ENCODE measurements at regions not wholly inside any gene's neighbourhood (a gene's known extent, or its start where the extent isn't known, plus 50 kb on each side); places are given as distances from the start of the nearest gene placed in this dataset.

- in situ Hi-C loops (cut with HindIII; ENCODE audit: low pct_unique_long_range_greater_than_20kb, low sequenced_read_pairs): no loop called here
Observed at GRCh38 chr16:8380311-8380710, 210.0 kb downstream of the TMEM114 start.

GRCh38 chr16:8377864-8378263 is 212.4 kb downstream of the TMEM114 start:
- in situ Hi-C loops (cut with HindIII; ENCODE audit: low pct_unique_long_range_greater_than_20kb, low sequenced_read_pairs): no loop called here
- TF ChIP-seq JUND (IDR thresholded peaks at IDR 0.05; ENCODE audit: low read depth): no peak
- DNase-seq (ENCODE audit: low read depth in 1 of 2, low spot score in 1 of 2): no peak

More at GRCh38 chr16:8380311-8380710, 210.0 kb downstream of the TMEM114 start:
- no peak for TF ChIP-seq JUND (IDR thresholded peaks at IDR 0.05; ENCODE audit: low read depth)
- DNase-seq (ENCODE audit: low read depth in 1 of 2, low spot score in 1 of 2): no peak

- no peak for DNase-seq (ENCODE audit: low read depth in 1 of 2, low spot score in 1 of 2)
Observed at GRCh38 chr16:8376858-8377257, 213.5 kb downstream of the TMEM114 start.

GRCh38 chr16:8376430-8376829 is 213.9 kb downstream of the TMEM114 start:
- no peak for TF ChIP-seq JUND (IDR thresholded peaks at IDR 0.05; ENCODE audit: low read depth)
- in situ Hi-C loops (cut with HindIII; ENCODE audit: low pct_unique_long_range_greater_than_20kb, low sequenced_read_pairs): no loop called here
- no peak for DNase-seq (ENCODE audit: low read depth in 1 of 2, low spot score in 1 of 2)

More at GRCh38 chr16:8376858-8377257, 213.5 kb downstream of the TMEM114 start:
- no peak for TF ChIP-seq JUND (IDR thresholded peaks at IDR 0.05; ENCODE audit: low read depth)
- in situ Hi-C loops (cut with HindIII; ENCODE audit: low pct_unique_long_range_greater_than_20kb, low sequenced_read_pairs): no loop called here

GRCh38 chr16:8375232-8375587 is 215.1 kb downstream of the TMEM114 start:
- in situ Hi-C loops (cut with HindIII; ENCODE audit: low pct_unique_long_range_greater_than_20kb, low sequenced_read_pairs): no loop called here
- no peak for DNase-seq (ENCODE audit: low read depth in 1 of 2, low spot score in 1 of 2)
- no peak for TF ChIP-seq JUND (IDR thresholded peaks at IDR 0.05; ENCODE audit: low read depth)

- DNase-seq (ENCODE audit: low read depth in 1 of 2, low spot score in 1 of 2): no peak
- in situ Hi-C loops (cut with HindIII; ENCODE audit: low pct_unique_long_range_greater_than_20kb, low sequenced_read_pairs): no loop called here
- no peak for TF ChIP-seq JUND (IDR thresholded peaks at IDR 0.05; ENCODE audit: low read depth)
Observed at GRCh38 chr16:8374586-8375231, 215.6 kb downstream of the TMEM114 start.

- no peak for DNase-seq (ENCODE audit: low read depth in 1 of 2, low spot score in 1 of 2)
- TF ChIP-seq JUND (IDR thresholded peaks at IDR 0.05; ENCODE audit: low read depth): no peak
- in situ Hi-C loops (cut with HindIII; ENCODE audit: low pct_unique_long_range_greater_than_20kb, low sequenced_read_pairs): no loop called here
Observed at GRCh38 chr16:8373676-8374431, 216.5 kb downstream of the TMEM114 start.

GRCh38 chr16:8372141-8372540 is 218.2 kb downstream of the TMEM114 start:
- TF ChIP-seq JUND (IDR thresholded peaks at IDR 0.05; ENCODE audit: low read depth): no peak
- no peak for DNase-seq (ENCODE audit: low read depth in 1 of 2, low spot score in 1 of 2)
- in situ Hi-C loops (cut with HindIII; ENCODE audit: low pct_unique_long_range_greater_than_20kb, low sequenced_read_pairs): no loop called here

GRCh38 chr16:8370374-8371270 is 219.7 kb downstream of the TMEM114 start:
- no peak for TF ChIP-seq JUND (IDR thresholded peaks at IDR 0.05; ENCODE audit: low read depth)
- in situ Hi-C loops (cut with HindIII; ENCODE audit: low pct_unique_long_range_greater_than_20kb, low sequenced_read_pairs): no loop called here
- DNase-seq (ENCODE audit: low read depth in 1 of 2, low spot score in 1 of 2): no peak

- no peak for TF ChIP-seq JUND (IDR thresholded peaks at IDR 0.05; ENCODE audit: low read depth)
- DNase-seq (ENCODE audit: low read depth in 1 of 2, low spot score in 1 of 2): no peak
- in situ Hi-C loops (cut with HindIII; ENCODE audit: low pct_unique_long_range_greater_than_20kb, low sequenced_read_pairs): no loop called here
Observed at GRCh38 chr16:8358937-8359336, 231.4 kb downstream of the TMEM114 start.

GRCh38 chr16:8355675-8356074 is 234.6 kb downstream of the TMEM114 start:
- TF ChIP-seq JUND (IDR thresholded peaks at IDR 0.05; ENCODE audit: low read depth): no peak
- in situ Hi-C loops (cut with HindIII; ENCODE audit: low pct_unique_long_range_greater_than_20kb, low sequenced_read_pairs): no loop called here
- no peak for DNase-seq (ENCODE audit: low read depth in 1 of 2, low spot score in 1 of 2)

- peak; percentile 7 to 62 for DNase-seq (ENCODE audit: low read depth in 1 of 2, low spot score in 1 of 2)
- no peak for TF ChIP-seq JUND (IDR thresholded peaks at IDR 0.05; ENCODE audit: low read depth)
- in situ Hi-C loops (cut with HindIII; ENCODE audit: low pct_unique_long_range_greater_than_20kb, low sequenced_read_pairs): no loop called here
Observed at GRCh38 chr16:8346294-8346693, 244.0 kb downstream of the TMEM114 start.

- no peak for DNase-seq (ENCODE audit: low read depth in 1 of 2, low spot score in 1 of 2)
- in situ Hi-C loops (cut with HindIII; ENCODE audit: low pct_unique_long_range_greater_than_20kb, low sequenced_read_pairs): no loop called here
- no peak for TF ChIP-seq JUND (IDR thresholded peaks at IDR 0.05; ENCODE audit: low read depth)
Observed at GRCh38 chr16:8342276-8342675, 248.0 kb downstream of the TMEM114 start.
